Glomerular visceral epithelial cell (primary cell): ENCODE measurements at regions not wholly inside any gene's neighbourhood (a gene's known extent, or its start where the extent isn't known, plus 50 kb on each side); places are given as distances from the start of the nearest gene placed in this dataset.

Source experiments
- DNase-seq: peaks from one replicate; pipeline ENCODE4 v3.0.0-alpha.2; 2016; ENCODE audit errors: extremely low spot score

GRCh38 chr10:88168171-88169036, 305.0 kb downstream of the PTEN start:
- no peak for DNase-seq

- DNase-seq: no peak
These were observed 305.6 kb downstream of the PTEN start for GRCh38 chr10:88169037-88169319.

- DNase-seq: no peak
These were observed 307.2 kb downstream of the PTEN start for GRCh38 chr10:88170628-88171027.

GRCh38 chr10:88172159-88172558, 308.7 kb downstream of the PTEN start:
- DNase-seq: no peak

- DNase-seq: no peak
These were observed 311.0 kb downstream of the PTEN start for GRCh38 chr10:88174391-88174790.

GRCh38 chr10:88178758-88179157, 315.3 kb downstream of the PTEN start:
- no peak for DNase-seq

GRCh38 chr10:88179831-88180230, 316.4 kb downstream of the PTEN start:
- DNase-seq: no peak

- DNase-seq: no peak
These were observed 318.6 kb downstream of the PTEN start for GRCh38 chr10:88181902-88182600.

GRCh38 chr10:88182601-88182930, 319.1 kb downstream of the PTEN start:
- DNase-seq: no peak

GRCh38 chr10:88184543-88185297, 321.3 kb downstream of the PTEN start:
- no peak for DNase-seq

- no peak for DNase-seq
These were observed 322.4 kb downstream of the PTEN start for GRCh38 chr10:88185830-88186229.

- DNase-seq: no peak
These were observed 322.9 kb downstream of the PTEN start for GRCh38 chr10:88186335-88186734.

GRCh38 chr10:88187472-88187871, 324.0 kb downstream of the PTEN start:
- DNase-seq: no peak

GRCh38 chr10:88190123-88190522, 326.7 kb downstream of the PTEN start:
- no peak for DNase-seq

GRCh38 chr10:88190540-88191235, 327.3 kb downstream of the PTEN start:
- no peak for DNase-seq

- DNase-seq: no peak
These were observed 329.6 kb downstream of the PTEN start for GRCh38 chr10:88193018-88193417.

- DNase-seq: no peak
These were observed 330.8 kb downstream of the PTEN start for GRCh38 chr10:88194041-88194887.

GRCh38 chr10:88194961-88195367, 331.5 kb downstream of the PTEN start:
- DNase-seq: no peak

- DNase-seq: no peak
These were observed 332.4 kb downstream of the PTEN start for GRCh38 chr10:88195841-88196240.

- no peak for DNase-seq
These were observed 332.9 kb downstream of the PTEN start for GRCh38 chr10:88196291-88196690.

- no peak for DNase-seq
These were observed 334.6 kb downstream of the PTEN start for GRCh38 chr10:88198023-88198422.
